GM19025 (cell line): ENCODE measurements at regions not wholly inside any gene's neighbourhood (a gene's known extent, or its start where the extent isn't known, plus 50 kb on each side); places are given as distances from the start of the nearest gene placed in this dataset.

Source experiments
- ATAC-seq: cut with Tn5 transposase; IDR thresholded peaks from one replicate; pipeline ENCODE4 v1.9.1; 2021; ENCODE audit warnings: mild to moderate bottlenecking, low read depth, moderate library complexity; ENCODE audit not compliant: unreplicated experiment

GRCh38 chr11:127226949-127227348 is 226.4 kb upstream of the KIRREL3 start:
- no peak for ATAC-seq

GRCh38 chr11:127226380-127226779 is 225.8 kb upstream of the KIRREL3 start:
- ATAC-seq, result no peak

- ATAC-seq, result no peak
Observed at GRCh38 chr11:127225619-127226018, 225.0 kb upstream of the KIRREL3 start.

- no peak for ATAC-seq
Observed at GRCh38 chr11:127224276-127224675, 223.7 kb upstream of the KIRREL3 start.

GRCh38 chr11:127223633-127224032 is 223.1 kb upstream of the KIRREL3 start:
- ATAC-seq, result no peak

GRCh38 chr11:127223026-127223425 is 222.5 kb upstream of the KIRREL3 start:
- ATAC-seq, result no peak

- no peak for ATAC-seq
Observed at GRCh38 chr11:127219704-127220103, 219.1 kb upstream of the KIRREL3 start.

GRCh38 chr11:127218275-127218608 is 217.7 kb upstream of the KIRREL3 start:
- ATAC-seq, result no peak

- ATAC-seq, result no peak
Observed at GRCh38 chr11:127217452-127218274, 217.1 kb upstream of the KIRREL3 start.

- no peak for ATAC-seq
Observed at GRCh38 chr11:127205688-127206217, 205.2 kb upstream of the KIRREL3 start.

- ATAC-seq, result no peak
Observed at GRCh38 chr11:127203490-127203889, 202.9 kb upstream of the KIRREL3 start.

GRCh38 chr11:127202105-127202504 is 201.5 kb upstream of the KIRREL3 start:
- no peak for ATAC-seq

GRCh38 chr11:127199306-127199801 is 198.8 kb upstream of the KIRREL3 start:
- ATAC-seq, result no peak

- no peak for ATAC-seq
Observed at GRCh38 chr11:127195501-127196120, 195.0 kb upstream of the KIRREL3 start.

- ATAC-seq, result no peak
Observed at GRCh38 chr11:127194521-127194920, 194.0 kb upstream of the KIRREL3 start.

- ATAC-seq, result no peak
Observed at GRCh38 chr11:127193950-127194349, 193.4 kb upstream of the KIRREL3 start.

- no peak for ATAC-seq
Observed at GRCh38 chr11:127191689-127192088, 191.1 kb upstream of the KIRREL3 start.

GRCh38 chr11:127191261-127191660 is 190.7 kb upstream of the KIRREL3 start:
- ATAC-seq, result no peak

- ATAC-seq, result no peak
Observed at GRCh38 chr11:127182586-127183203, 182.1 kb upstream of the KIRREL3 start.

- no peak for ATAC-seq
Observed at GRCh38 chr11:127157225-127157624, 156.7 kb upstream of the KIRREL3 start.

GRCh38 chr11:127149410-127149809 is 148.8 kb upstream of the KIRREL3 start:
- ATAC-seq, result no peak
